ENCODE measurements at regions not wholly inside any gene's neighbourhood (a gene's known extent, or its start where the extent isn't known, plus 50 kb on each side); places are given as distances from the start of the nearest gene placed in this dataset.

- TF ChIP-seq, protein P1, sequence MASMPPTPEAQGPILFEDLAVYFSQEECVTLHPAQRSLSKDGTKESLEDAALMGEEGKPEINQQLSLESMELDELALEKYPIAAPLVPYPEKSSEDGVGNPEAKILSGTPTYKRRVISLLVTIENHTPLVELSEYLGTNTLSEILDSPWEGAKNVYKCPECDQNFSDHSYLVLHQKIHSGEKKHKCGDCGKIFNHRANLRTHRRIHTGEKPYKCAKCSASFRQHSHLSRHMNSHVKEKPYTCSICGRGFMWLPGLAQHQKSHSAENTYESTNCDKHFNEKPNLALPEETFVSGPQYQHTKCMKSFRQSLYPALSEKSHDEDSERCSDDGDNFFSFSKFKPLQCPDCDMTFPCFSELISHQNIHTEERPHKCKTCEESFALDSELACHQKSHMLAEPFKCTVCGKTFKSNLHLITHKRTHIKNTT (CRISPR knock-in tag; IDR thresholded peaks at IDR 0.05) = no peak
- TF ChIP-seq, protein P2, sequence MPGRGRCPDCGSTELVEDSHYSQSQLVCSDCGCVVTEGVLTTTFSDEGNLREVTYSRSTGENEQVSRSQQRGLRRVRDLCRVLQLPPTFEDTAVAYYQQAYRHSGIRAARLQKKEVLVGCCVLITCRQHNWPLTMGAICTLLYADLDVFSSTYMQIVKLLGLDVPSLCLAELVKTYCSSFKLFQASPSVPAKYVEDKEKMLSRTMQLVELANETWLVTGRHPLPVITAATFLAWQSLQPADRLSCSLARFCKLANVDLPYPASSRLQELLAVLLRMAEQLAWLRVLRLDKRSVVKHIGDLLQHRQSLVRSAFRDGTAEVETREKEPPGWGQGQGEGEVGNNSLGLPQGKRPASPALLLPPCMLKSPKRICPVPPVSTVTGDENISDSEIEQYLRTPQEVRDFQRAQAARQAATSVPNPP (CRISPR knock-in tag; IDR thresholded peaks at IDR 0.05) = no peak
These were observed 56.9 kb upstream of the PTGS2 start (continued) for GRCh38 chr1:186736971-186737685.

GRCh38 chr1:186735463-186735862 lies 55.2 kb upstream of the PTGS2 start:
- Histone ChIP-seq H4K20me1 (ENCODE audit: insufficient read depth, low read length) (no peaks in the 10 kb centered on the region), H3K9me3 (ENCODE audit: low read length) (no peaks in the 10 kb centered on the region), H2AFZ (ENCODE audit: low read length) (no peak overlapping the region), H3K4me2 (ENCODE audit: low read depth, low read length) (no peak overlapping the region), H3K36me3 (replicated peaks in 1 of 2; ENCODE audit: control insufficient read depth in 1 of 2, insufficient read depth in 2 of 2, low read length in 2 of 2) (no peaks in the 10 kb centered on the region), H3K4me1 (ENCODE audit: insufficient read depth, low read length) (no peaks in the 10 kb centered on the region), H3K79me2 (ENCODE audit: insufficient read depth, low read length) (no peaks in the 10 kb centered on the region), H3K4me3 (replicated peaks in 1 of 3; ENCODE audit: insufficient read depth in 1 of 3, low read depth in 2 of 3, low read length in 3 of 3) (no peak overlapping the region), H3K27ac (ENCODE audit: extremely low read length, insufficient read depth, low read length) (no peak overlapping the region), H3K9ac (ENCODE audit: insufficient read depth, low read depth, low read length) (no peak overlapping the region), H3K27me3 (ENCODE audit: control insufficient read depth in 1 of 2, insufficient read depth in 2 of 2, low read length in 2 of 2) (no peaks in the 10 kb centered on the region)
- intact Hi-C loops (cut with micrococcal nuclease; ENCODE audit: unreplicated experiment) = no loop called here
- WGBS (ENCODE audit: low lambda C conversion rate) = 77% methylated on average over 1 of the region's 1 CpG
- no TSS peak for BruUV-seq (replicated peaks)
- DNase-seq (ENCODE audit: low spot score) (no peak), ATAC-seq (no peak), FAIRE-seq (no peak)
- ChIA-PET POLR2A (no interaction called here), CTCF (ENCODE audit: low intra/inter-chr PET ratio, low total read pairs) (no interaction called here)
- in situ Hi-C loops (cut with HindIII; ENCODE audit: extremely low pct_ligation_motif_present, low pct_unique_long_range_greater_than_20kb) = no loop called here
- TF ChIP-seq ZNF383 (CRISPR knock-in tag; IDR thresholded peaks at IDR 0.05; ENCODE audit: borderline replicate concordance) (no peak), ZNF264 (CRISPR knock-in tag; IDR thresholded peaks at IDR 0.05) (no peak), RARA (CRISPR knock-in tag; IDR thresholded peaks at IDR 0.05) (no peak), ZBTB26 (CRISPR knock-in tag; IDR thresholded peaks at IDR 0.05; ENCODE audit: borderline replicate concordance) (no peak), SYNCRIP (IDR thresholded peaks at IDR 0.05; ENCODE audit: insufficient read depth, low read depth, low read length) (no peak), ZNF20 (CRISPR knock-in tag; IDR thresholded peaks at IDR 0.05) (no peak), ZKSCAN8 (CRISPR knock-in tag; IDR thresholded peaks at IDR 0.05; ENCODE audit: borderline replicate concordance) (no peak), ZNF577 (CRISPR knock-in tag; IDR thresholded peaks at IDR 0.05; ENCODE audit: borderline replicate concordance, low read depth) (no peak), ZNF350 (CRISPR knock-in tag; IDR thresholded peaks at IDR 0.05; ENCODE audit: borderline replicate concordance, low read depth) (no peak), CREB1 (IDR thresholded peaks at IDR 0.05) (no peak), CREB1 (CRISPR knock-in tag; IDR thresholded peaks at IDR 0.05) (no peak), AKNA (CRISPR knock-in tag; IDR thresholded peaks at IDR 0.05; ENCODE audit: borderline replicate concordance) (no peak)
